Liver (tissue), 3 donors: ENCODE measurements at regions not wholly inside any gene's neighbourhood (a gene's known extent, or its start where the extent isn't known, plus 50 kb on each side); places are given as distances from the start of the nearest gene placed in this dataset.

Experiments
- ATF3 ChIP-seq: IDR thresholded peaks from 2 replicates; pipeline ENCODE4 v1.6.1; 2016; ENCODE audit warnings: antibody characterized with exemption
- CTCF ChIP-seq: fragments of 150-350 bp; IDR thresholded peaks from 2 replicates; pipeline ENCODE4 v1.5.1; 2017; ENCODE audit warnings: improper control_type of control experiment, low read depth, low read length; ENCODE audit not compliant: missing input control
- EGR1 ChIP-seq, 2 donors: IDR thresholded peaks; 2 replicates each; pipeline ENCODE4 v1.6.1; 2016 to 2018; ENCODE audit warnings: antibody characterized with exemption in 2 of 2, low read depth in 2 of 2
- JUND ChIP-seq, 2 donors: IDR thresholded peaks; 2 replicates each; pipeline ENCODE4 v1.6.1; 2016; ENCODE audit warnings: antibody characterized with exemption in 2 of 2
- MAX ChIP-seq: IDR thresholded peaks from 2 replicates; pipeline ENCODE4 v1.6.1; 2016; ENCODE audit warnings: antibody characterized with exemption
- RAD21 ChIP-seq, 2 donors: IDR thresholded peaks; 2 replicates each; pipeline ENCODE4 v1.6.1; 2016; ENCODE audit warnings: antibody characterized with exemption in 2 of 2, mild to moderate bottlenecking in 2 of 2
- donor health status: healthy.
- donor health status: healthy.

- no peak for TF ChIP-seq JUND (IDR thresholded peaks at IDR 0.05)
- TF ChIP-seq CTCF: no peak
- no peak for TF ChIP-seq EGR1 (IDR thresholded peaks at IDR 0.05; ENCODE audit: low read depth in 2 of 2)
- no peak for TF ChIP-seq ATF3
- TF ChIP-seq MAX: no peak
- TF ChIP-seq RAD21 (IDR thresholded peaks at IDR 0.05): no peak
These were observed 621.6 kb downstream of the IQCM start for GRCh38 chr4:149194061-149194460.
